OCI-LY1 (cell line): ENCODE measurements at regions not wholly inside any gene's neighbourhood (a gene's known extent, or its start where the extent isn't known, plus 50 kb on each side); places are given as distances from the start of the nearest gene placed in this dataset.

Source experiments
- CTCF ChIP-seq: fragments of 200-600 bp; sonication (generic), shearing (Covaris generic); IDR thresholded peaks from 2 replicates; pipeline ENCODE4 v1.5.1; 2017; ENCODE audit warnings: mild to moderate bottlenecking, antibody characterized with exemption, low read length, moderate library complexity, mixed read lengths
- EZH2 ChIP-seq: fragments of 200-600 bp; sonication (generic), shearing (Covaris generic); IDR thresholded peaks from 2 replicates; pipeline ENCODE4 v1.8.0; 2017; ENCODE audit warnings: borderline replicate concordance, mixed run types, mild to moderate bottlenecking, antibody characterized with exemption, low read length, moderate library complexity, mixed read lengths

GRCh38 chr2:67006373-67006960 is 390.7 kb upstream of the ETAA1 start:
- TF ChIP-seq CTCF (no peak), EZH2 (no peak)
